H1 (cell line): ENCODE measurements at regions not wholly inside any gene's neighbourhood (a gene's known extent, or its start where the extent isn't known, plus 50 kb on each side); places are given as distances from the start of the nearest gene placed in this dataset.

Source experiments
- CTCF ChIA-PET: fragments of 300-600 bp; sonication (Branson Sonifier 250); formaldehyde crosslinking; loops from one replicate; lab custom pipeline; 2021; ENCODE audit not compliant: partially characterized antibody; lab: Charles Lee
- POLR2A ChIA-PET: fragments of 300-600 bp; sonication (Branson Sonifier 250); formaldehyde crosslinking; loops from one replicate; lab custom pipeline; 2021; ENCODE audit warnings: inconsistent platforms; ENCODE audit not compliant: partially characterized antibody; lab: Charles Lee
- DNase-seq, 2 experiments: peaks; one replicate each; pipeline versions ENCODE4 v3.0.0 to v3.0.0-alpha.2; 2010 to 2022; ENCODE audit warnings: low spot score in 2 of 2, low read depth in 1 of 2, mixed read lengths in 1 of 2
- FAIRE-seq: peaks from 2 replicates; lab custom pipeline; 2011; peaks lifted over from hg19 to GRCh38; lab: Jason Lieb, UNC
- H2AFZ ChIP-seq: 2 replicates; pipeline ENCODE4 v1.8.1; 2012; ENCODE audit warnings: low read length, inconsistent platforms
- H2AK5ac ChIP-seq: 2 replicates; pipeline ENCODE4 v1.6.1; 2013; ENCODE audit warnings: low read depth, low read length
- H2BK120ac ChIP-seq: replicated peaks from 2 replicates; pipeline ENCODE3; 2013; ENCODE audit warnings: low read depth, low read length, inconsistent platforms
- H2BK12ac ChIP-seq: 2 replicates; pipeline ENCODE4 v1.6.1; 2013; ENCODE audit warnings: low read depth, low read length
- H2BK15ac ChIP-seq: 2 replicates; pipeline ENCODE4 v1.6.1; 2013; ENCODE audit warnings: low read length
- H2BK20ac ChIP-seq: 2 replicates; pipeline ENCODE4 v1.6.1; 2013; ENCODE audit warnings: low read length
- H2BK5ac ChIP-seq: 2 replicates; pipeline ENCODE4 v1.6.1; 2013; ENCODE audit warnings: low read depth, low read length
- H3K14ac ChIP-seq: 2 replicates; pipeline ENCODE4 v1.6.1; 2013; ENCODE audit warnings: inconsistent platforms; ENCODE audit not compliant: insufficient read length
- H3K18ac ChIP-seq: 2 replicates; pipeline ENCODE4 v1.6.1; 2013; ENCODE audit warnings: low read length; ENCODE audit errors: extremely low read depth
- H3K23ac ChIP-seq: 2 replicates; pipeline ENCODE4 v1.6.1; 2013; ENCODE audit warnings: inconsistent platforms; ENCODE audit not compliant: insufficient read length
- H3K23me2 ChIP-seq: 2 replicates; pipeline ENCODE4 v1.6.1; 2013; ENCODE audit warnings: low read depth, low read length
- H3K27ac ChIP-seq: 2 replicates; pipeline ENCODE4 v1.6.1; 2011; ENCODE audit warnings: low read depth, low read length, inconsistent platforms
- H3K27me3 ChIP-seq, 4 experiments: replicated peaks in 1 of 4; 1 replicate in 1 of 4; 2 replicates in 3 of 4; pipeline versions ENCODE4 v1.6.1 to v1.8.1; 2011 to 2013; ENCODE audit warnings: low read length in 3 of 4, mild to moderate bottlenecking in 3 of 4, inconsistent platforms in 2 of 4, mixed read lengths in 2 of 4, moderate library complexity in 1 of 4; ENCODE audit not compliant: control insufficient read depth in 3 of 4, insufficient read depth in 3 of 4; ENCODE audit errors: extremely low read depth in 1 of 4
- H3K36me3 ChIP-seq, 4 experiments: 2 replicates each; pipeline versions ENCODE4 v1.6.1 to v1.8.1; 2011 to 2013; ENCODE audit warnings: mild to moderate bottlenecking in 4 of 4, low read length in 3 of 4, moderate library complexity in 2 of 4, control low read depth in 1 of 4, inconsistent platforms in 1 of 4; ENCODE audit not compliant: insufficient read depth in 4 of 4, control insufficient read depth in 2 of 4
- H3K4ac ChIP-seq: replicated peaks from 2 replicates; pipeline ENCODE3; 2013; ENCODE audit warnings: low read length, low read depth, mixed read lengths, inconsistent platforms; ENCODE audit not compliant: insufficient read length
- H3K4me1 ChIP-seq, 4 experiments: replicated peaks in 1 of 4; 1 replicate in 1 of 4; 2 replicates in 3 of 4; pipeline versions ENCODE4 v1.6.1 to v1.8.1; 2011 to 2013; ENCODE audit warnings: low read length in 3 of 4, inconsistent platforms in 2 of 4, mixed read lengths in 1 of 4; ENCODE audit not compliant: insufficient read depth in 4 of 4, control insufficient read depth in 3 of 4
- H3K4me2 ChIP-seq, 2 experiments: 2 replicates each; pipeline versions ENCODE4 v1.6.1 to v1.8.1; 2011 to 2013; ENCODE audit warnings: low read depth in 2 of 2, low read length in 2 of 2, control low read depth in 1 of 2, inconsistent platforms in 1 of 2, mild to moderate bottlenecking in 1 of 2; ENCODE audit not compliant: insufficient read depth in 1 of 2
- H3K4me3 ChIP-seq, 4 experiments: fragments of 200-600, 300-600 bp in 1 of 4; sonication (generic), shearing (Covaris generic), sonication (Bioruptor Twin) in 1 of 4; 2 replicates each; pipeline versions ENCODE4 v1.5.1 to v1.8.1; 2011 to 2016; ENCODE audit warnings: low read length in 4 of 4, low read depth in 3 of 4, control low read depth in 2 of 4, inconsistent platforms in 2 of 4, mild to moderate bottlenecking in 2 of 4, mixed read lengths in 1 of 4, moderate library complexity in 1 of 4; ENCODE audit not compliant: insufficient read depth in 2 of 4; ENCODE audit errors: extremely low read depth in 1 of 4
- H3K56ac ChIP-seq: replicated peaks from 2 replicates; pipeline ENCODE3; 2013; ENCODE audit warnings: low read depth, mild to moderate bottlenecking, mixed read lengths, low read length, inconsistent platforms; ENCODE audit not compliant: insufficient read length
- H3K79me1 ChIP-seq: 2 replicates; pipeline ENCODE4 v1.6.1; 2013; ENCODE audit warnings: low read depth, low read length, control low read depth
- H3K79me2 ChIP-seq, 2 experiments: 2 replicates each; pipeline versions ENCODE4 v1.6.1 to v1.8.1; 2012 to 2013; ENCODE audit warnings: low read length in 2 of 2, mild to moderate bottlenecking in 2 of 2, inconsistent platforms in 1 of 2; ENCODE audit not compliant: insufficient read depth in 2 of 2, control insufficient read depth in 1 of 2
- H3K9ac ChIP-seq, 4 experiments: replicated peaks in 1 of 4; 1 replicate in 1 of 4; 2 replicates in 3 of 4; pipeline versions ENCODE4 v1.6.1 to v1.8.1; 2011 to 2013; ENCODE audit warnings: low read depth in 3 of 4, low read length in 3 of 4, control low read depth in 2 of 4, mild to moderate bottlenecking in 2 of 4, moderate library complexity in 2 of 4, inconsistent platforms in 1 of 4; ENCODE audit errors: extremely low read depth in 1 of 4
- H3K9me3 ChIP-seq, 2 experiments: 2 replicates each; pipeline versions ENCODE4 v1.6.1 to v1.8.1; 2012 to 2013; ENCODE audit warnings: mild to moderate bottlenecking in 2 of 2, moderate library complexity in 2 of 2, control low read depth in 1 of 2, inconsistent platforms in 1 of 2, low read depth in 1 of 2, low read length in 1 of 2, mixed read lengths in 1 of 2; ENCODE audit not compliant: insufficient read depth in 2 of 2
- H4K20me1 ChIP-seq, 2 experiments: replicated peaks in 1 of 2; 2 replicates each; pipeline versions ENCODE3 to v1.8.1; 2011 to 2013; ENCODE audit warnings: inconsistent platforms in 2 of 2, low read length in 2 of 2, mild to moderate bottlenecking in 1 of 2; ENCODE audit not compliant: insufficient read depth in 2 of 2, control insufficient read depth in 1 of 2
- H4K5ac ChIP-seq: 2 replicates; pipeline ENCODE4 v1.6.1; 2013; ENCODE audit warnings: low read length, low read depth, mixed read lengths, inconsistent platforms; ENCODE audit not compliant: insufficient read length
- H4K8ac ChIP-seq: 2 replicates; pipeline ENCODE4 v1.8.0; 2013; ENCODE audit warnings: mild to moderate bottlenecking, moderate library complexity, low read length, inconsistent platforms; ENCODE audit not compliant: insufficient read depth; ENCODE audit errors: extremely low read depth
- H4K91ac ChIP-seq: replicated peaks from 2 replicates; pipeline ENCODE3; 2013; ENCODE audit warnings: low read length, mixed read lengths, inconsistent platforms; ENCODE audit not compliant: insufficient read length
- BRCA1 ChIP-seq: IDR thresholded peaks from 2 replicates; pipeline ENCODE4 v1.6.1; 2012; ENCODE audit warnings: low read depth, low read length, improper control_type of control experiment
- CREB1 ChIP-seq: IDR thresholded peaks from 2 replicates; pipeline ENCODE4 v1.6.1; 2012; ENCODE audit warnings: inconsistent platforms
- EZH2 ChIP-seq: fragments of 200-600 bp; sonication (generic); IDR thresholded peaks from 2 replicates; pipeline ENCODE4 v1.7.1; 2012; ENCODE audit warnings: low read depth, mild to moderate bottlenecking, moderate library complexity, low read length, inconsistent platforms; ENCODE audit not compliant: severe bottlenecking
- GABPA ChIP-seq: IDR thresholded peaks from 2 replicates; pipeline ENCODE4 v1.6.1; 2011; ENCODE audit warnings: mild to moderate bottlenecking, low read length, moderate library complexity, borderline replicate concordance; ENCODE audit not compliant: insufficient read depth
- JUN ChIP-seq: IDR thresholded peaks from 2 replicates; pipeline ENCODE4 v1.6.1; 2011; ENCODE audit warnings: low read depth, mild to moderate bottlenecking, improper control_type of control experiment, low read length
- POLR2AphosphoS5 ChIP-seq: IDR thresholded peaks from 2 replicates; pipeline ENCODE4 v1.6.1; 2011; ENCODE audit warnings: low read depth, low read length
- RXRA ChIP-seq: IDR thresholded peaks from 2 replicates; pipeline ENCODE4 v1.6.1; 2011; ENCODE audit warnings: low read depth, mild to moderate bottlenecking, low read length, moderate library complexity; ENCODE audit not compliant: insufficient read depth
- SAP30 ChIP-seq: fragments of 300-600 bp; sonication (generic); IDR thresholded peaks from 2 replicates; pipeline ENCODE4 v1.7.1; 2012; ENCODE audit warnings: low read length, moderate library complexity, mild to moderate bottlenecking, inconsistent platforms; ENCODE audit not compliant: insufficient read depth, insufficient replicate concordance
- TEAD4 ChIP-seq: IDR thresholded peaks from 2 replicates; pipeline ENCODE4 v1.6.1; 2012; ENCODE audit warnings: low read depth, low read length, inconsistent platforms, mixed read lengths
- WGBS, 2 experiments: shearing (Covaris generic) in 1 of 2; methylation state at CpG; one replicate each; pipeline versions ENCODE4 v1.1.6 to v1.1.7; 2013 to 2015; ENCODE audit warnings: low lambda C conversion rate in 2 of 2, mixed read lengths in 2 of 2, inconsistent platforms in 1 of 2, low coverage in 1 of 2, missing lambda C conversion rate in 1 of 2; ENCODE audit not compliant: insufficient replicate concordance in 2 of 2, insufficient coverage in 1 of 2, insufficient read length in 1 of 2; ENCODE audit errors: extremely low coverage in 1 of 2, missing lambda C conversion rate in 1 of 2; 5-methylcytosine and 5-hydroxymethylcytosine counted together
- TF ChIP-seq, protein P1 (sequence below): IDR thresholded peaks from 2 replicates; pipeline ENCODE4 v1.6.1; 2012; ENCODE audit warnings: low read length, inconsistent platforms

DNA sequence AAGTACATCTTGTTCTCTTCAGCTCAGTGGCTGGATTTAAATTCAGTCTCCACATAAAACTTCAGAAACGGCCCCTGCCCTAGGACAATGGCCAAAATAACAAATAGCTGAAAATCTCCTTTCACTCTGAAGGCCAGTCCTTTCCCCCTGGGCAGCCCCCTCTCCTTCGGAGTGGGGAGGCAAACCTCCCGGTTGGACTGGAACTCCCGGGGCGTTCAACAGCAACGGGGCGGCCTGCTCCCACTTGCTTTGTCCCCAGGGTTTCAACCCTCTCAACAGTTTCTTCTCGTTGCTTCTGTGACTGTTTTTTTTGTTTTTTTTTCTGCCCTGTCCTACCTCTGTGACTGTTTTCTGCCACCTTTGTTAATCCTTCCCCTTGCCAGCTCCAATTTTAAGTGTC lies 102.6 kb upstream of the DUSP22 start:
- no peak overlapping the region for H2BK5ac ChIP-seq
- 95% methylated on average over 8 of the region's 8 CpGs; no CpG with 5 or more reads in 1 of the 2 experiments for WGBS, 2 experiments
- no peak overlapping the region for H3K4ac ChIP-seq
- no peak overlapping the region for H2AK5ac ChIP-seq
- H2BK15ac ChIP-seq = no peak overlapping the region
- H3K79me1 ChIP-seq = no peaks in the 10 kb centered on the region
- no peak overlapping the region for H3K14ac ChIP-seq
- H3K56ac ChIP-seq = no peak overlapping the region
- H3K4me1 ChIP-seq = no peaks in the 10 kb centered on the region
- no peak overlapping the region for H3K4me2 ChIP-seq
- H3K18ac ChIP-seq = no peak overlapping the region
- no peaks in the 10 kb centered on the region for H3K79me2 ChIP-seq
- peaks cover 0 to 2% of the 10 kb centered on the region in 2 experiments for H4K20me1 ChIP-seq
- no peak overlapping the region for H4K8ac ChIP-seq
- TF ChIP-seq JUN = no peak
- no peak for TF ChIP-seq BRCA1
- no peak for TF ChIP-seq TEAD4
- no peak for TF ChIP-seq CREB1
- TF ChIP-seq, protein P1, sequence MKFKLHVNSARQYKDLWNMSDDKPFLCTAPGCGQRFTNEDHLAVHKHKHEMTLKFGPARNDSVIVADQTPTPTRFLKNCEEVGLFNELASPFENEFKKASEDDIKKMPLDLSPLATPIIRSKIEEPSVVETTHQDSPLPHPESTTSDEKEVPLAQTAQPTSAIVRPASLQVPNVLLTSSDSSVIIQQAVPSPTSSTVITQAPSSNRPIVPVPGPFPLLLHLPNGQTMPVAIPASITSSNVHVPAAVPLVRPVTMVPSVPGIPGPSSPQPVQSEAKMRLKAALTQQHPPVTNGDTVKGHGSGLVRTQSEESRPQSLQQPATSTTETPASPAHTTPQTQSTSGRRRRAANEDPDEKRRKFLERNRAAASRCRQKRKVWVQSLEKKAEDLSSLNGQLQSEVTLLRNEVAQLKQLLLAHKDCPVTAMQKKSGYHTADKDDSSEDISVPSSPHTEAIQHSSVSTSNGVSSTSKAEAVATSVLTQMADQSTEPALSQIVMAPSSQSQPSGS = no peak
- TF ChIP-seq EZH2 = no peak
- no peak for TF ChIP-seq GABPA
- no peak for TF ChIP-seq POLR2AphosphoS5
- TF ChIP-seq RXRA = no peak
- no peak for TF ChIP-seq SAP30
- no peaks in the 10 kb centered on the region for H3K9me3 ChIP-seq
- no peak overlapping the region for H3K27ac ChIP-seq
- ChIA-PET POLR2A (interaction anchor here (0.7 kb wide), 1 partner anchor 11 kb away, joined by 3 read pairs; no protein-coding TSS in a partner anchor), CTCF (interaction anchor here (0.8 to 5.8 kb wide), 21 partner anchors 12 to 610 kb away, joined by 3 to 37 read pairs (median 5); partner anchors contain the start of gene IRF4)
- H4K5ac ChIP-seq = no peak overlapping the region
- FAIRE-seq = no peak
- no peaks in the 10 kb centered on the region for H3K27me3 ChIP-seq
- H3K23me2 ChIP-seq = peaks cover 2% of the 10 kb centered on the region; the same call in 1 of the 2 replicates
- no peak overlapping the region for H3K4me3 ChIP-seq
- no peak overlapping the region for H2BK120ac ChIP-seq
- no peak for DNase-seq
- no peak overlapping the region for H4K91ac ChIP-seq
- H3K23ac ChIP-seq = no peak overlapping the region
- H2BK20ac ChIP-seq = no peak overlapping the region
- no peak overlapping the region for H2BK12ac ChIP-seq
- no peaks in the 10 kb centered on the region for H3K36me3 ChIP-seq
- H2AFZ ChIP-seq = no peak overlapping the region
- no peak overlapping the region for H3K9ac ChIP-seq
